GM18505 (cell line): ENCODE measurements at regions not wholly inside any gene's neighbourhood (a gene's known extent, or its start where the extent isn't known, plus 50 kb on each side); places are given as distances from the start of the nearest gene placed in this dataset.

Experiments
- ATAC-seq: cut with Tn5 transposase; IDR thresholded peaks from one replicate; pipeline ENCODE4 v1.9.1; 2021; ENCODE audit not compliant: unreplicated experiment
- POLR2A ChIP-seq: IDR thresholded peaks from 4 replicates; pipeline ENCODE4 v1.6.1; 2011; ENCODE audit warnings: borderline replicate concordance; ENCODE audit not compliant: insufficient read depth, insufficient read length; ENCODE audit errors: extremely low read depth

- no peak for ATAC-seq
- TF ChIP-seq POLR2A, result no peak
Measured at GRCh38 chr2:181253438-181253837, 203.7 kb upstream of the ITGA4 start.

- no peak for TF ChIP-seq POLR2A
- ATAC-seq, result no peak
Measured at GRCh38 chr2:181255651-181256050, 201.5 kb upstream of the ITGA4 start.

- no peak for ATAC-seq
- no peak for TF ChIP-seq POLR2A
Measured at GRCh38 chr2:181258720-181259119, 198.5 kb upstream of the ITGA4 start.

- no peak for TF ChIP-seq POLR2A
- ATAC-seq, result no peak
Measured at GRCh38 chr2:181262782-181263181, 194.4 kb upstream of the ITGA4 start.

GRCh38 chr2:181264001-181264400 is 193.2 kb upstream of the ITGA4 start:
- no peak for ATAC-seq
- TF ChIP-seq POLR2A, result no peak

- no peak for ATAC-seq
- TF ChIP-seq POLR2A, result no peak
Measured at GRCh38 chr2:181264441-181264840, 192.7 kb upstream of the ITGA4 start.

- ATAC-seq, result no peak
- TF ChIP-seq POLR2A, result no peak
Measured at GRCh38 chr2:181266614-181267013, 190.6 kb upstream of the ITGA4 start.

GRCh38 chr2:181268174-181268867 is 188.9 kb upstream of the ITGA4 start:
- no peak for ATAC-seq
- TF ChIP-seq POLR2A, result no peak

- TF ChIP-seq POLR2A, result no peak
Measured at GRCh38 chr2:181273986-181274385, 183.2 kb upstream of the ITGA4 start.

GRCh38 chr2:181275643-181276070 is 181.5 kb upstream of the ITGA4 start:
- ATAC-seq, result no peak
- TF ChIP-seq POLR2A, result no peak

More at GRCh38 chr2:181273986-181274385, 183.2 kb upstream of the ITGA4 start:
- no peak for ATAC-seq

- ATAC-seq, result peak; percentile 56
- TF ChIP-seq POLR2A, result no peak
Measured at GRCh38 chr2:181281206-181281832, 175.9 kb upstream of the ITGA4 start.

- TF ChIP-seq POLR2A, result no peak
- no peak for ATAC-seq
Measured at GRCh38 chr2:181285116-181285515, 172.1 kb upstream of the ITGA4 start.

GRCh38 chr2:181289698-181290097 is 167.5 kb upstream of the ITGA4 start:
- no peak for TF ChIP-seq POLR2A
- ATAC-seq, result no peak

- TF ChIP-seq POLR2A, result no peak
- ATAC-seq, result no peak
Measured at GRCh38 chr2:181290182-181290581, 167.0 kb upstream of the ITGA4 start.

GRCh38 chr2:181294979-181295378 is 162.2 kb upstream of the ITGA4 start:
- no peak for TF ChIP-seq POLR2A
- ATAC-seq, result no peak

GRCh38 chr2:181300600-181301291 is 156.4 kb upstream of the ITGA4 start:
- ATAC-seq, result no peak
- TF ChIP-seq POLR2A, result no peak
